ENCODE measurements at regions not wholly inside any gene's neighbourhood (a gene's known extent, or its start where the extent isn't known, plus 50 kb on each side); places are given as distances from the start of the nearest gene placed in this dataset.

DNA sequence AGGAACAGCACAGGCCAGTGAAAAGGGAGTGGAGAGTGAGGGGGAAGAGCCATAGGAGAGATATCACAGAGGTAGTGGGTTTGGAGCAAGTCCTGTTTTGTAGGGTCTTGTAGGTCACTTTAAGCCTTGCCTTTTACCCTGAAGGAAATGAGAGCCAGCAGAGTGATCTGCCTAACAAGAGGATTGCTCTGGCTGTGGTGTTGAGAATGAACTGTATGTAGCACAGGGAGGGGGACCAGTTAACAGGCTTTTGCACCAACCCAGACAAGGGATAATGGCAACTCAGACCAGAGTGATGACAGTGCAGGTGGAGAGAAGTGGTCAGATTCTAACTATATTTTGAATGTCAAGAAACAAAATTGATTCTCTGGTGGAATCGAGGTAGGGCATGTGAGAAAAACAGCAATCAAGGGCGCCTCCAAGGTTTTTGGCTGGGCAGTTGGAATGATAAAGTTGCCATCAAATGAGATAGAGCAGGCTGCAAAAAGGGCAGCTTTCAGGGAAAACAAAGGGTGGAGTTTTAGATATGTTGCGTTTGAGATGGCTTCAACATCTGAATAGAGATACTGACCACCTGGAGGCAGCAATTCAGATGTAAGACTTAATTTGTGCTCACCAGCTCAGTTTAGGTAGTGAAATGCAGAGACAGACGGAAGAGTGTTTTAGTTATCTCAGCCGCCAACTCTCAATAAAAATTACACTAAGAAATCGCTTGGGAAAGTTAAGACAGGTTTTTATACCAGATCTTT, 134.4 kb upstream of the BTBD3 start:
- Histone ChIP-seq H3K4me3 (replicated peaks in 1 of 2; ENCODE audit: low read depth in 1 of 2, low read length in 2 of 2) (no peak overlapping the region), H3K9me2 (ENCODE audit: insufficient read depth) (no peaks in the 10 kb centered on the region), H2AFZ (ENCODE audit: low read depth, low read length, poor library complexity, severe bottlenecking) (no peak overlapping the region), H3K9me3 (ENCODE audit: control insufficient read depth in 1 of 2, insufficient read depth in 1 of 2, low read depth in 1 of 2, low read length in 2 of 2) (no peaks in the 10 kb centered on the region), H3K27me3 (ENCODE audit: insufficient read depth, low read length) (no peaks in the 10 kb centered on the region), H3K79me2 (ENCODE audit: insufficient read depth, low read length) (no peaks in the 10 kb centered on the region), H3K4me2 (ENCODE audit: low read length) (no peak overlapping the region), H3K27ac (ENCODE audit: low read depth, low read length) (no peak overlapping the region), H3K36me3 (ENCODE audit: control insufficient read depth in 1 of 2, insufficient read depth in 2 of 2, low read length in 2 of 2) (no peaks in the 10 kb centered on the region; a peak in 1 of 4 replicates), H4K20me1 (ENCODE audit: insufficient read depth) (no peaks in the 10 kb centered on the region), H3K4me1 (ENCODE audit: control insufficient read depth in 1 of 2, insufficient read depth in 2 of 2, low read length in 2 of 2) (no peaks in the 10 kb centered on the region), H3K9ac (ENCODE audit: low read length) (no peak overlapping the region)
- no TSS peak for BruUV-seq (replicated peaks)
- DNase-seq (ENCODE audit: low read depth, low spot score): no peak
- ChIA-PET RAD21 (ENCODE audit: low non-redundant PET in 1 of 2, low total read pairs in 2 of 2, uncharacterized antibody in 2 of 2, unreplicated experiment in 2 of 2) (no interaction called here), CTCF (no interaction called here), POLR2A (no interaction called here)
- TF ChIP-seq FOSL1 (IDR thresholded peaks at IDR 0.05; ENCODE audit: low read depth): no peak
- TF ChIP-seq YY1 (IDR thresholded peaks at IDR 0.05; ENCODE audit: extremely low read depth, insufficient replicate concordance, low read depth, low read length): no peak
- TF ChIP-seq RAD21 (IDR thresholded peaks at IDR 0.05; ENCODE audit: low read depth): no peak
- TF ChIP-seq JUND (IDR thresholded peaks at IDR 0.05): no peak
- TF ChIP-seq, protein P1, sequence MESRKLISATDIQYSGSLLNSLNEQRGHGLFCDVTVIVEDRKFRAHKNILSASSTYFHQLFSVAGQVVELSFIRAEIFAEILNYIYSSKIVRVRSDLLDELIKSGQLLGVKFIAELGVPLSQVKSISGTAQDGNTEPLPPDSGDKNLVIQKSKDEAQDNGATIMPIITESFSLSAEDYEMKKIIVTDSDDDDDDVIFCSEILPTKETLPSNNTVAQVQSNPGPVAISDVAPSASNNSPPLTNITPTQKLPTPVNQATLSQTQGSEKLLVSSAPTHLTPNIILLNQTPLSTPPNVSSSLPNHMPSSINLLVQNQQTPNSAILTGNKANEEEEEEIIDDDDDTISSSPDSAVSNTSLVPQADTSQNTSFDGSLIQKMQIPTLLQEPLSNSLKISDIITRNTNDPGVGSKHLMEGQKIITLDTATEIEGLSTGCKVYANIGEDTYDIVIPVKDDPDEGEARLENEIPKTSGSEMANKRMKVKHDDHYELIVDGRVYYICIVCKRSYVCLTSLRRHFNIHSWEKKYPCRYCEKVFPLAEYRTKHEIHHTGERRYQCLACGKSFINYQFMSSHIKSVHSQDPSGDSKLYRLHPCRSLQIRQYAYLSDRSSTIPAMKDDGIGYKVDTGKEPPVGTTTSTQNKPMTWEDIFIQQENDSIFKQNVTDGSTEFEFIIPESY (IDR thresholded peaks at IDR 0.05; ENCODE audit: extremely low read depth, insufficient replicate concordance, low read length): no peak
- TF ChIP-seq CTCF (IDR thresholded peaks at IDR 0.05 in 2 of 3, conservative IDR thresholded peaks at IDR 0.05 in 1 of 3; ENCODE audit: borderline replicate concordance in 1 of 3, insufficient read depth in 1 of 3, low read depth in 2 of 3, low read length in 2 of 3): no peak
- no peak for TF ChIP-seq POLR2AphosphoS5 (IDR thresholded peaks at IDR 0.05; ENCODE audit: low read depth, low read length)
- no peak for ATAC-seq
- intact Hi-C loops (cut with micrococcal nuclease): no loop called here
